ENCODE measurements at regions not wholly inside any gene's neighbourhood (a gene's known extent, or its start where the extent isn't known, plus 50 kb on each side); places are given as distances from the start of the nearest gene placed in this dataset.

DNA sequence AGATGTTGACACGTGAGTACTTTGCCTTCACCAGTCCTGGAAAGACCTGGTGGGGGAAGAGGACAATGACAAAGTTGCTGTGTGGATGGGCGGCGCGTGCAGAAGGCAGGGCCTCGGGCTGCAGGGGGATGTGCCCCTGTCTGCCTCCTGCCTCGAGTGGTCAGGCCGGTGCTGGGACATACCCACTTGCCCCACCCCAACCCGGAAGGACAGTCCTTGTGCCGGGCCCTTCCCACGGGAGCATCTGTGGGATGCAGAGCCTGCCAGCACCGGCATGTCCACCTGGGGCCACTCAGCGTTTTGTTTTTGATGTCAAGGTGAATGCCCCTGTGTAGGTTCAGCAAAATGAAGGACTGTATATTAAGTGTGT lies 60.5 kb upstream of the BHLHE23 start:
- TF ChIP-seq POLR2A (IDR thresholded peaks at IDR 0.05) (no peak), CTCF (IDR thresholded peaks at IDR 0.05) (no peak)
